ENCODE measurements at regions not wholly inside any gene's neighbourhood (a gene's known extent, or its start where the extent isn't known, plus 50 kb on each side); places are given as distances from the start of the nearest gene placed in this dataset.

DNA sequence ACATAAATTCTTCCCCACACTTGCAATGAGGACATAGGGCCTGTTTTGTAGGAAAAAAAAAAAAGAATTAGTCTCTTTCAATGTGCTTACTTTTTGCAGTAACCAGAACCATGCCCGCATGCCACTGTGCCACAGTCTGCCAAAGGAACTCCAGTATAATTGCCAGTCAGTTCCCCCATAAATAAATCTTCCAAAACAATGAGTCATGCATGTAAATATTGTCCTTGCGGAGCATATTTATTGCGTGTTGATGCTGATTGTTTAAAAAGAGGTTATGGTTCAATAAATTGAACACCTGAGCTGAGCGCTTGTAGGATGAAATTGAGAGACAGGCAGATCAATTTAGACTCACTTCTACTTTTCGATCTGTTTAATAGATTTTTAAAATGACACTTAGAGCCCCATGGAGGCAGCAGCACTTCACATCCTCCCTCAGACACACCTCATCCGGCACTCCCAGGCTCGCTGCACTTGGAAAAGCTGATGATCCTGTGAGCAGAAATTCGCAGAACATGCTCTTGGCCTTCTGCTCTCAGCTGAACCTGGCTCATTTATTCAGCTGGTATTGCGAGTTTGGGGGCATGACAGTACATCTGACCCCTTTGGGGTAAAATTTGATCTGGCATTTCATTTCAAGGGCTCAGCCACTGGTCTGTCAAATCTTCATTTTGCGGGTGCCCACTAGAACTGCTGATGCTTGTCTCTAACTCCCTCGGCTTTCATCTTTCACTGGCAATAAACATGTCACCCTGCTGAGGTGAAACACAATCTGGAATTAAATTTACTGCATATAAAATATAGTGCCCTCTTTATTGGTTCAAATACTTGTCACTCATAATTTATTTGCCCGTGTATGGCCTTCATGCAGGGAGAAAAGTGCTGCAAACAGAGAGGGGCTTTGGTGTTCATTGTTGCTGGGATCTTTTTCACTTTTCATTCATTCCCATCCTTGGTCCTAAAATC is 371.1 kb upstream of the POU3F2 start:
- DNase-seq (ENCODE audit: low spot score): no peak

DNA sequence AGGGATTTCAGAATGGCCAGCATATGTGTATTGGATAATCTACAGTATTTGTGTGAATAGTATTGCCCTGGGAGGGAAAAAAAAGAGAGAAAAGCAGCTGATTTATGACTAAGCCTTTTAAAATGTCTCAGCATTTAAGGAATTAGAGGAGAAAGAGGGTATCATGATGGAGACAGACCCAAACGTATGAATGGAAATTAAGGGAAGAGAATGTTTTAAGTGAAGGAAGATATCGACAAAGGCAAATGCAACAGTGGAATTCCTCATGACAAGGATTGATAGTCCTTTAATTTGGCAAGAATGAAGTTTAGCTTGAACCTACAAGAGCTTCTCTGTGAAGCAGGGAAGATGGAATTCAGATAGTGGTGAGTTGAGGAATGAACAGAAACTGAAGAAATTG is 367.3 kb upstream of the POU3F2 start:
- no peak for DNase-seq (ENCODE audit: low spot score)

DNA sequence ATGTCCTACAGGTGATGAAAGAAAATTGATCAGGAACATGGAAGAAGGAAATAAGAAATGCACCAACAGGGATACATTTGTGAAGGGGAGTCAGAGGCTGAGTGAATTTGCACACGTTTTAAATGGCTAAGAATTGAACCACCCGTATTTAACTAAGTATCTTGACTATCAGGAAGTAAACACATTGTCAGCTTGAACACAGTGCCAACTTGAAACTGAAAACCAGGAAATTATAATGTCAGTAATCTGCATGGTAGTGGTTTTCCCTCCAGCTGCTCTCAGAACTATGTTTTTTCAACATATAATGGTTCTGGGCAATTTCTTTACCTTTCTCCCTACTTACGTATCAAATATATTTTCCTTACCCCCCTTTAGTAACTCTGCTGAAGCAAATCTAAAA is 366.5 kb upstream of the POU3F2 start:
- DNase-seq (ENCODE audit: low spot score): no peak

DNA sequence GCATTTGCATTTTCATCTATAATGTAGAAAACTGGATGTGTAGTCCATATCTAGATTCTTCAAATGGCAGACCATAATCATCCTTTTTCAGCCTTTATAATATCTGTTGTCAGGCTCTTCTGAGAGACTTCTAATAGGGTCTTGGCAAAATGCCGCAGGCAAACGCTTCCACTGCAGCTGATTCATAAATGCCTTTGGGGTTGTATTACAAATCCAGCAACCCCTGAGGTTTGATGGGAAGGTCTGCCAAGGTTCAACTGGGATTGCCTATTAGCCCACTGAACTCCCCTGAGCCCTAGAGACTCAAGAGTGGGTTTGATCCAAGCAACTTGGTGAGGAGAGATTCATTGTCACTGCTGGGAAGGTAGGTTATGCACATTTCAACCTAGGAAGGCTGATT is 365.2 kb upstream of the POU3F2 start:
- DNase-seq (ENCODE audit: low spot score): no peak

DNA sequence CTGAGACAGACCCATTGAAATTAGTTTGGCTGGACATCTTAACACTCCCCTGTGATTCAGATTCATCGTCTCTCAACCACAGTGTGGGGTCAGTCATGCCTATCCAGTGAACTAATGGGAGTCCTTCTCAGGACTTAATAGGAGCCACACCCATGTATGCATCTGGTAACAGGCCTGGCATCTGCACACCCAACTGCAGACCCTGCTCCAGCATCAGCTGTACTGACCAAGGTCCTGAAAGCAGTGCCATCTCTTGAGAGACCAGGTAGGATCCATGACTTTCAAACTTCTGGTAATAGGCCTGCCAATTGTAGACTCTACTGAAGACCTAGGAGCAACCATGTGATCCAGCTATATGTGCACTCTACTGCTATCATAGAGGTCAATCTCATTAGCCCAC is 363.6 kb upstream of the POU3F2 start:
- DNase-seq (ENCODE audit: low spot score): no peak

DNA sequence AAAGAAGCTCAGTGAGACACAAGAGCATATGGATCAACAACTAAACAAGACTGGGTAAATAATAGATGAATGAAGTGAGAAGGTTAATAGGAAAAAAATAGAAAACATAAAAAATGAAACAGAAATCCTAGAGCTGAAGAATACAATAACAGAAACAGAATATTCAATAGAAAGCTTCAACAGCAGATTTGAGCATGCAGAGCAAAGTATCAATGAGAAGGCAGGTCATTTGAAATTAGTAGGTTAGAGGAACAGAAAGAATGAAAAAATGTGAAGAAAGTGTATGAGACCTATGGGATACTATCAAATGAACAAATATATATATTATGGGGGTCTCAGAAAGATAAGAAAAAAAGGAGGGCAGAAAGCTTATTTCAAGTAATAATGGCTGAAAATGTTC is 362.9 kb upstream of the POU3F2 start:
- DNase-seq (ENCODE audit: low spot score): no peak

DNA sequence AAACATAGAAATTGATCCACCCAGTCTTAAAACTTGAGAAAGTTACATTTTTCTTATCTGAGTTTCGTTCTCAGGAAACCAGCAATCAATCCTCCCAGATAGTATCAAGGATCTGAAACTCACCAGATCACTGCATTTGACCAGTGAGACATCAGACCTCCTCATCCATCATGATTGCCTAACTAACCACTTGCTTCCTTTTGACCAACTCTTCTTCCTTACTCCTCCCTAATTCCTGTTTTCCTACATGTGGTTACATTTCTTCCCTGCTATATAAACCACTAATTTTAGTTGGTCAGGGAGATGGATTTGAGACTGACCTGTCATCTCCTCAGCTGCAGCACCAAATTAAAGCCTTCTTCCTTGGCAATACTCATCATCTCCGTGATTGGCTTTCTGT is 357.1 kb upstream of the POU3F2 start:
- DNase-seq (ENCODE audit: low spot score): no peak

DNA sequence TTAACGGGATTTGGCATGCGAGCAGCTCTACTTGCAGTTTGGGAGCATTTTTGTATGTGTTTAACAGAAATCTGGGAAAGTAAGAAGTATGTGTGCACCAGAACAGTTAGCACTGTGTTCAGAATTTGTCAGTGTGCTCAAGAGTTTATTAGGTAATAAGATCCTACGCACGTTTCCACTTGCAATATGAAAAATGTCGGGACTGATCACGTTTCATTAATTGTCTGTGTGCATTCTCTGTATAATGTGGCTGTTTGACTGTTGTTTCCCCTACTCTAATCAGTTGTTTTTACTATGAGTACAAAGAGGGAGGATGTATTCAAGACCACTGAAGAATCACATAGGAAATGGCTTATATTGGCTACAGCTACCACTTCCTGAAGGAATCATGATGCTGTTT is 349.7 kb upstream of the POU3F2 start:
- no peak for DNase-seq (ENCODE audit: low spot score)

DNA sequence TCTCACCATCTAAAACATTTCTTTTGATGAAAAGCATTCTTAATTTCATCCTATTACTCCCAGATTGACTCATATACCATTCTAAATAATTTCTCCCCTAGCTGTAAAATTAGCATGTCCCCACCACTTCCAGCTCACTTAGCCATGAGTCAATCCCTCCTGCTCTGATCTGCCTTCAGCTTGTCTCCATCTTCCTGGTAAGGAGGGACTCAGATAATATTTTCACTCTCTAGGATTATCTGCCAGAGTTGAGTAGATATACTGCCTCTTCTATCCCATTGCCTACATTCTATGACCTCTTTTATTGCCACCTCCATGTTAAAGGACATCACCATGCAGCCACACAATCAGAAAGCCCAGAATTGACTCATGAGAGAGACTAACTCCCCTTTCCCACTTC is 348.8 kb upstream of the POU3F2 start:
- DNase-seq (ENCODE audit: low spot score): no peak

DNA sequence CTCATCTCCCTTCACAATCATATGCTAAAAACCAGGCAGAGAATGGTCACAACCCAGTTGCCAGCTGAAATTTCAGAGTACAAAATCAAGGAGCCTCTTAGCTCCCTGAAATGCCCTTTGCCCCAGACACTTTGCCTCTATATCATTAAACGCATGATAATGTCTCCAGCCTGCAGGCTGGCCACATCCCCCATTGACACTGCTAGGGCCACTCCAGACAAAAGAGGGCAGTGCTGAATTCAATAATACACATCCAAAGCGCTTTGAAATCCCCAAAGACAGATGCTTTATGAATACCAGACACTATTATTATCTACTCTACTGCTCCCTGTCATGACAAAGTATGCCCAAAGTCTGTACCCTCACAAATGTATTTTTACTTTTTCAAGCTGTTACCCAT is 348.3 kb upstream of the POU3F2 start:
- DNase-seq (ENCODE audit: low spot score): no peak

DNA sequence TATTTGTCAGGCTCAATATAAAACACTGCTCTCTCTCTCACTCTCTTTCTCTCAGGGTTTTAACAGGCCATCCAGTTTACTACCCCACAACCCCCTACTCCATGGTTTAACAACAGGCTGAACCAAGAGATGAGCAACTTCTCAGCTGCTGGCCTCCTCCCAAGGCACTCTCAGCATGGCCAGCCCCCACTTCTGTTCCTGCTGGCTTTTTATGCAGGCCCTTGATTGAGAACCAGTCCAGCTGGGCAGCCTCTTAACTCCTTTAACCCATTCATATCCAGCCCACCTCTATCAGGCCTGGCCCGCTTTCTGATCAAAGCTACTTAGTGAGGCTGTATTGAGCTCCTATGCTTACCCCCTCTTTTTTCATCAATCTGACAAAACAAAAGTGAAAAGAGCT is 346.8 kb upstream of the POU3F2 start:
- no peak for DNase-seq (ENCODE audit: low spot score)

DNA sequence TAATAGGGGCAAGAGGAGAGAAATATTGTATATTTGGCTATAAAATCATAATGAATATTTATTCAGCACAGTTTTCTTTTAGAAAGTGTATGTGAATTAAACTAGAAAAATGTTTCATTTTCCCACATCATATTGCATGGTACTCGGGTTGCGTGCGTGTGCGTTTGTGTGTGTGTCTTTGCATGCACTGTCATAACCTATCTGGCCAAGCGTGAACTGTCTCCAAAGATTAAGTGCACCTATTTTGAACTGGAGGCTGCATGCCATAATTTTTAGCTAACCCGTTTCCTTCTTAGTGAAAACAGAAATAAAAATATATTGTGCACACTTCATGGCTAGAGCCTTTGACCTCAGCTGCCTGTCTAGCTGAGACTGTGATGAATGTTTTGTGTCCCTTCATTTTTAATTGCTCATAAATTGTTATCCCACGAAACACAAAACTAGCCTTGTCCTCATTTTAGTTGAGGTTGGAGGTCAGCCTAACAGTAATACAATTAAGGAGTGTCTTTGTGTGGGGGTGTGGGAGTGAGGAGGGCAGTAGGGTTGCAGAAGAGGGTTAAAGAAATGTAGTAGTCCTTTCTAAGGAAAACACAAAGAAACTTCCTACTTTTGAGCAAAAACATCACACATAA is 336.1 kb upstream of the POU3F2 start:
- no peak for DNase-seq (ENCODE audit: low spot score)

DNA sequence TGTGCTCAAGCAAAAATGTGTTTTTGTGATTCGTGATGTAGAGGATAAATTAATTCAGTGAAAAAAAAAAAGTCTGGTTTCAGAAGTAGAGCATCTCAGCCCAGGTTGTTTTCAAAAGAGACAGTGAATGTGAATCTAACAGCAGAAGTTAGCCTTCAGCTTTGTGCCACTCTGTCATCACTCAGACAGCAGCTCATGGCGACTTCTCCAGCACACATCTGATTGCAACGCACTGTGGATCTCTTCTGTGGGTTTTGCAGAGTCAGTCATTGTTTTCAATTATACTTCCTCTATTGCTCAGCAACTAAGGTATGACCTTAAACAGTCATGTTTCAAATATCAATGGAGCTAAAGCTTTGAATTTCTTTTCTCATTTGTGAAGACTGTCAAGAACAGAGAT is 335.5 kb upstream of the POU3F2 start:
- no peak for DNase-seq (ENCODE audit: low spot score)

DNA sequence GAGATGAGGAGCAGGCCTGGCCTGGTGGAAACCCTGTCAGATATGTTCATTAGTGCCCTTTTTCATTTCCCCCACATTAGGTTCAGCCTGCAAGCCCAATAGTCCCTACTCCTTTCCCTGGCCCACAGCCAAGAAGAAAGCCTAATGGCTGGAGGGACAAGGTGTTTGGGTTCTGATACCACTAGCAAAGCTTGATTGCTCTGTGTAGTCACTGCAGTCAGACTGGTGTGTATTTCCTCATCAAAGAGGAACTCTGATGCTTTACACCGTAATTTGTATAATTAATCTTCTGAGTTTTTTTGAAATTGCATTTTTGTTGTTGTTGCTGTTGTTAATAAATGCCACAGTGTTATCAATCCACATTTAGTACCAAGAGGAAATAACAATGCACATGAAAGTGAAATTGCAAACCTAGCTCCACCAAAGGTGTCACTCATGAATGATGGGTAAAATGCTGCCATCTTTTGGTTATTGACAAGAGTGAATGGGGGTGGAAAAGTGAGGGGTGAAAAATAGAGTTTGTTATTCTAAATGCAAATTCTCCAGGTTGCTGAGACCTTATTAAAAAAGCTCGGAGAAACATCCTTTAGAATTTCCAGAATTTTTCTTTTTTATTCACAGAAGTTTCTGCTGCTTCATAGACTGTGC is 320.2 kb upstream of the POU3F2 start:
- no peak for DNase-seq (ENCODE audit: low spot score)

DNA sequence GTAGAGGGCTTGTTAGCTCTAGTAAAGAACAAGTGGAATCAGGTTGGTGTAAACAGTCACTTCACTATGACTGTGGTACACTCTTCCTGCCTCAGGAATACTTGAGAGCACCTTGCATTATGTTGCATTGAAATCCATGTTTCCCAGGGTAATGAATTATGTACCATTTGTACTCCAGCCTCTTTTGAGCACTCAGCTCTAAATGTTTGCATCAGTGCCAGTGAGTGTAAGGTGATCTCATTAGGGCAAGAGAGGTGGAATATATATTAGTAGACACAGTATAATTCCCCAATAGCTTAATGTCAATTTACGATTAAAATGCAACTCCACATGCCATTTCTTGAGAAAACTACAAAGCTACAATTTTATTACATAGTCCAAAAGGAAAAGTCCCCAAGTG is 319.6 kb upstream of the POU3F2 start:
- DNase-seq (ENCODE audit: low spot score): no peak

DNA sequence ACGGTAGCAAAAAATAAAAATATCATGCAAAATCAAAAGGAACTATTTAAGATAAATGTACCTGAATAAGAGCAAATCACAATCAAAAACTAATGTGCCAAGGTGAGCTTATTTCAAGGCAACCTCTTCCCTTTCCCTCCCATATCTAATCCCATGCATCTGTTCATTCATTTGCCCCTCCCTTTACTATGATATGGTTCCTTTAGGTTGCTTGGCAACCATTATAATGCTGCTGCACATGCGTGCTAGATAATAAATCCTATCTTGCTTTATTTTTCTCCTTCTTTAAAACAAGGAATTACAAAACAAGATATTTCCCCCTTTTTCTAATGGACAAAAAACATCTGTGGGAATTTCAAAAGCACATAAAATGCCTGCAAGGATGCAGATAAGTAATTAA is 318.2 kb upstream of the POU3F2 start:
- no peak for DNase-seq (ENCODE audit: low spot score)

DNA sequence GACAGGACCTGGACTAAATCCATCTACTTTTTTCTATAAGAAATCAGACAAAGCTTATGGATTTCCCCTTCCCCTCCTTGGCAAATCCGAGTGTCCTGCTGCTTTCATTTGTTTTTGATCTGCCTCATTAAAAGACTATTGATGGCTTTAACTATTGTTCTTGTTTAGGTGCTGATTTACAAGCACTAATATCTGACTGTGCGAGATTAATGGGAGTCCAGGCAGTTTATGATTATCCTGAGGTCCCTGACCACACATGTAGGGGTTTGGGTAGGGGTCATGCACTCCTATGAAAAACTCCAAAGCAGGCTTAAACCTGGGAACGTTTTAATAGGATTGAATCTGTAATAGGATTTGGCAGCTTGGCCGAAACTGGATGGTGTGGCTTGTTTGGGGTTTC is 317.5 kb upstream of the POU3F2 start:
- no peak for DNase-seq (ENCODE audit: low spot score)

DNA sequence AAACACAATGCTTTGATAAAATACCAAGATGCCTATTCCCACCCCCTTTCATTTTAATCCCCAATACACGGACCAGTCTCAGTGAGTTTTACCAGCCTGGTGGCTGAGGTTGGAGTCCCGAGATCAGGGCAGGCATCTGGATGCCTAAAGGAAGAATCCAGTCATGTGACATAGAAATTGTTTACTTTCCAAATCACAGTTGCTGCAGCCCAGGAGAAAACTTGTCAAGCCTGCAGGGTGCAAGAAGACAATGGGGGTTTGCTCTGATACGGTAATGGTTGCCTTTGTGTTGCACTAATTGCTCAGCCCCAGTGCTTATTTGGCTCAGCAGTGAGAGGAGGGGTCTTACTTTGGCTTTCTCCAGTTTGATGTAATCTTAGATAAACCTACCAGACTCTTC is 308.5 kb upstream of the POU3F2 start:
- no peak for DNase-seq (ENCODE audit: low spot score)

DNA sequence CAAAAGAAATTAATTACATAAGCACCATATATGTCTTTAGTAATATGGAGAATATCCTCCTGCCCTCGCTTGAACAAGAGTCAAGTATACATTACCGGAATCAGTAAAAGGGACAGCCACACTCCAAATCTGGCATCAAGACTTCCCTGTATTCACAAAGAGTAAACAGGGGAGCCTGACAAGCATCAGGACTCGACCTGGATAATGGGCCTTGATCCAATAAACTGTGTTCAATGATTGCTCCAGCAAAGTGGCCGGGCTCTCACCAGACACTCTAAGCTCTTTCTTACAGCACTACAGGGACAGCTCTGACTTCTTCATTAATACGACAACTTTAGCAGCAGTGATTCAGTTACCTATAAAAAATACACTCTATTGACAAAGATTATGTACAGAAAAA is 307.9 kb upstream of the POU3F2 start:
- DNase-seq (ENCODE audit: low spot score): no peak

DNA sequence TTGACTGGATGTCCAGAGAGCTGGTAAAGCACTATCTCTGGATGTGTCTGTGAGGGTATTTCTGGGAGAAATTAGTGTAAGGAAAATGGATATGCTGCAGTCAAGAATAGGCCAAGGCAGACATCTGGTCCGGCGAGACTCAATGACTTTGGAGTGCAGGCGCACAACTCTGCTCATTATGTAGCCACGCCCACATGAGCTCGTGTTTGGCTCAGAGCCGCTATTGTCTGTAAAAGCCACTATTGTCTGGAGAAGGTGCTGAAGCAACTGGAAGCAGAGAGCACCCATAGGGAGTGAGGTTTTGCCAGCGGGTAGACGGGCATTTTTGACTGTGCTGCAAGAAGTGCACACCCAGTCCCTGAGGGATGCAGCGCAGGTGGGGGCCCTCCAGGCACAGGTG is 305.0 kb upstream of the POU3F2 start:
- no peak for DNase-seq (ENCODE audit: low spot score)

DNA sequence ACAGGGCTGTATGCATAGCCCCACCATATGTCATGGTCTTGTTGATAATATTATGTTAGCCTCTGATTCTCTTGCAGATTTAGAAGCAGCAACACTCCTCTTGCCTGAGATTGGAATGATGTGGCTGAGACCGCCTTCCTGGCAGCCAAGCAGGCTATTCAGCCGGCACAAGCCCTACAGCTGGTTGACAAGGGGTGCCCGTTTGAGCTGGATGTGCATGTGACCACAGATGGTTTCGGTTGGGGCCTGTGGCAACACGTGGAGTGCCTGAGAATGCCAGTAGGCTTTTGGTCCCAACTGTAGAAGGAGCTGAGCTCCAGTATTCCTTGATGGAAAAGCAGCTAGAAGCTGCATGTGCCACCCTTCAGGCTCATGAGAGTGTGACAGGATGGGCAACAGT is 303.6 kb upstream of the POU3F2 start:
- DNase-seq (ENCODE audit: low spot score): no peak

DNA sequence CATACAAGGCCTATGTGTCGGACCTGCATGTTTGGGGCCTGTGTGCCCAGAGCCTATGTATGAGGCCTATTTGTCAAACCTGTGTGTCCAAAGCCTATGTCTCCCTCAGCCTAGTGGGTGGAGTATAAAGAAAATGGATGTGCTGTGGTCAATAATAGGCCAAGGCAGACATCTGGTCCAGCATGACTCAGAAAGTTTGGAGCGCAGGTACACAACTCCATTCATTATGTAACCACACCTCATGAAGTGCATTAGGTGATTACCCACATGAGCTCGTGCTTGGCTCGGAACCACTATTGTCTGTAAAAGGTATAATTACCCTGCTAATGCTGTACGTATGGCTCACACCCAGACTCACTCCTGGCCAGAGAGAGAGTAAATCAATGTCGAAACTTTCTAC is 302.4 kb upstream of the POU3F2 start:
- no peak for DNase-seq (ENCODE audit: low spot score)

DNA sequence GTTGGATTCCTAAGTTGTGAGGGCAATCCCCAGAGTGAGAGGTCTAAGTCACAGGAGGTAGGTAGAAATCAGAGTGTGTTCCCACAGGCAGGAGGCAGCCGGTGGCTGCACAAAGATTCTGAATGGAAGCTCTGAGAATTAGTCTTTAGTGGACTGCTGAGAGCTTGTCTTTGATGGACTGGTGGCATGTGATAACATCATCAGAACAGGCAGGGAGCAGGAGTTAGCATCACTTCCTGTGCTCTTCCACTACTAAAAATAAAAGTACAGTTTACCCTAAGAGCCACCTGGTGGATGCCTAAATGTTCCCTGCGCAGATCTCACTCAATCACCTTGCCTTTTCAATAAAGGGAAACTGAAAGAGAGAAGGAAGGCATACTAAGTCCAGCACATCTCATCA is 294.6 kb upstream of the POU3F2 start:
- DNase-seq (ENCODE audit: low spot score): no peak
